Stimulated activated CD4-positive, alpha-beta T cell treated with anti-CD3 and anti-CD28 coated beads, Interleukin-2, amount 100 ng/mL, for 24 hours (primary cell): ENCODE measurements at regions not wholly inside any gene's neighbourhood (a gene's known extent, or its start where the extent isn't known, plus 50 kb on each side); places are given as distances from the start of the nearest gene placed in this dataset.
"Not testable (repeated sequence)": the region's sequence is repeated elsewhere in the genome, so short reads cannot be mapped to it uniquely, and the experiment has no call there.

Experiments
- DNase-seq, 2 donors: peaks; one replicate each; pipeline ENCODE4 v3.0.0-alpha.2; 2020

- no peak for DNase-seq
These were observed 141.5 kb upstream of the FN1 start for GRCh38 chr2:215577356-215577755.

- DNase-seq = no peak
These were observed 140.7 kb upstream of the FN1 start for GRCh38 chr2:215576572-215576971.

- no peak for DNase-seq
These were observed 137.6 kb upstream of the FN1 start for GRCh38 chr2:215573496-215573895.

GRCh38 chr2:215572341-215572848, 136.5 kb upstream of the FN1 start:
- no peak for DNase-seq

GRCh38 chr2:215571689-215572088, 135.8 kb upstream of the FN1 start:
- DNase-seq = no peak

- no peak for DNase-seq
These were observed 131.6 kb upstream of the FN1 start for GRCh38 chr2:215567504-215567903.

- no peak for DNase-seq
These were observed 130.0 kb upstream of the FN1 start for GRCh38 chr2:215565897-215566296.

GRCh38 chr2:215557701-215558100, 121.8 kb upstream of the FN1 start:
- no peak for DNase-seq

GRCh38 chr2:215556979-215557378, 121.1 kb upstream of the FN1 start:
- DNase-seq = no peak

GRCh38 chr2:215554689-215555498, 119.0 kb upstream of the FN1 start:
- no peak for DNase-seq

GRCh38 chr2:215553946-215554345, 118.1 kb upstream of the FN1 start:
- no peak for DNase-seq

GRCh38 chr2:215552144-215552580, 116.3 kb upstream of the FN1 start:
- DNase-seq = no peak

GRCh38 chr2:215550331-215550730, 114.5 kb upstream of the FN1 start:
- no peak for DNase-seq

GRCh38 chr2:215548714-215549113, 112.8 kb upstream of the FN1 start:
- no peak for DNase-seq

- no peak for DNase-seq
These were observed 106.8 kb upstream of the FN1 start for GRCh38 chr2:215542690-215543089.

GRCh38 chr2:215540658-215541057, 104.8 kb upstream of the FN1 start:
- DNase-seq = no peak

GRCh38 chr2:215537611-215538010, 101.7 kb upstream of the FN1 start:
- DNase-seq = no peak

GRCh38 chr2:215536510-215536909, 100.6 kb upstream of the FN1 start:
- DNase-seq = no peak

GRCh38 chr2:215535741-215536140, 99.9 kb upstream of the FN1 start:
- DNase-seq = no peak

- DNase-seq = no peak
These were observed 99.3 kb upstream of the FN1 start for GRCh38 chr2:215535125-215535668.

GRCh38 chr2:215533716-215534115, 97.8 kb upstream of the FN1 start:
- DNase-seq = not testable (repeated sequence)

GRCh38 chr2:215532844-215533243, 97.0 kb upstream of the FN1 start:
- DNase-seq = no peak

- DNase-seq = no peak
These were observed 95.4 kb upstream of the FN1 start for GRCh38 chr2:215531284-215531683.

GRCh38 chr2:215530191-215530968, 94.5 kb upstream of the FN1 start:
- no peak for DNase-seq
